CD4-positive, alpha-beta memory T cell (primary cell): ENCODE measurements at regions not wholly inside any gene's neighbourhood (a gene's known extent, or its start where the extent isn't known, plus 50 kb on each side); places are given as distances from the start of the nearest gene placed in this dataset.

Source experiments
- CTCF ChIA-PET: fragments of 350-600 bp; sonication (Branson Sonifier 250); formaldehyde crosslinking; loops from one replicate; lab custom pipeline; 2021; ENCODE audit warnings: inconsistent platforms; ENCODE audit not compliant: partially characterized antibody; lab: Charles Lee
- POLR2A ChIA-PET: fragments of 350-600 bp; sonication (Branson Sonifier 250); formaldehyde crosslinking; loops from one replicate; lab custom pipeline; 2021; ENCODE audit not compliant: partially characterized antibody; lab: Charles Lee
- DNase-seq, 5 donors: peaks; one replicate each; pipeline versions ENCODE4 v3.0.0 to v3.0.0-alpha.2; 2020 to 2022; ENCODE audit warnings: mixed read lengths in 1 of 5
- H3K27ac ChIP-seq: one replicate; pipeline ENCODE4 v1.7.0; 2013; ENCODE audit warnings: low read depth, low read length
- H3K27me3 ChIP-seq: 2 replicates; pipeline ENCODE4 v1.7.0; 2013; ENCODE audit warnings: mild to moderate bottlenecking, low read length, moderate library complexity; ENCODE audit not compliant: insufficient read depth
- H3K36me3 ChIP-seq: 2 replicates; pipeline ENCODE4 v1.7.0; 2013; ENCODE audit warnings: mild to moderate bottlenecking, low read length, moderate library complexity; ENCODE audit not compliant: insufficient read depth
- H3K4me1 ChIP-seq: 2 replicates; pipeline ENCODE4 v1.7.0; 2013; ENCODE audit warnings: mild to moderate bottlenecking, low read length, moderate library complexity; ENCODE audit not compliant: insufficient read depth
- H3K4me3 ChIP-seq, 2 donors: one replicate each; pipeline ENCODE4 v1.7.0; 2013; ENCODE audit warnings: low read length in 2 of 2, mild to moderate bottlenecking in 1 of 2
- H3K9me3 ChIP-seq, 2 donors: one replicate each; pipeline ENCODE4 v1.7.0; 2013; ENCODE audit warnings: low read length in 2 of 2, control low read depth in 1 of 2; ENCODE audit not compliant: control insufficient read depth in 1 of 2
- H3K27ac Mint-ChIP-seq, 7 donors: one replicate each; pipeline ENCODE4 v1.8.0; 2020 to 2021; ENCODE audit warnings: mixed read lengths in 7 of 7, mild to moderate bottlenecking in 6 of 7, inconsistent platforms in 3 of 7, moderate library complexity in 3 of 7
- H3K27me3 Mint-ChIP-seq, 2 donors: one replicate each; pipeline ENCODE4 v1.8.0; 2020 to 2021; ENCODE audit warnings: mixed read lengths in 2 of 2
- H3K36me3 Mint-ChIP-seq, 2 donors: one replicate each; pipeline ENCODE4 v1.8.0; 2020 to 2021; ENCODE audit warnings: mixed read lengths in 2 of 2, inconsistent platforms in 1 of 2, mild to moderate bottlenecking in 1 of 2
- H3K4me1 Mint-ChIP-seq, 4 donors: one replicate each; pipeline ENCODE4 v1.8.0; 2020 to 2021; ENCODE audit warnings: mixed read lengths in 4 of 4, mild to moderate bottlenecking in 1 of 4
- H3K4me3 Mint-ChIP-seq, 8 donors: one replicate each; pipeline ENCODE4 v1.8.0; 2020 to 2021; ENCODE audit warnings: mixed read lengths in 8 of 8, mild to moderate bottlenecking in 7 of 8, moderate library complexity in 6 of 8, inconsistent platforms in 3 of 8
- H3K9me3 Mint-ChIP-seq, 8 donors: one replicate each; pipeline ENCODE4 v1.8.0; 2020 to 2021; ENCODE audit warnings: mixed read lengths in 8 of 8, mild to moderate bottlenecking in 5 of 8, inconsistent platforms in 3 of 8, moderate library complexity in 1 of 8
- intact Hi-C: fragments of 100-400 bp; cut with micrococcal nuclease; formaldehyde crosslinking; loops from one replicate; pipeline ENCODE4 v1.15.1; 2023

DNA sequence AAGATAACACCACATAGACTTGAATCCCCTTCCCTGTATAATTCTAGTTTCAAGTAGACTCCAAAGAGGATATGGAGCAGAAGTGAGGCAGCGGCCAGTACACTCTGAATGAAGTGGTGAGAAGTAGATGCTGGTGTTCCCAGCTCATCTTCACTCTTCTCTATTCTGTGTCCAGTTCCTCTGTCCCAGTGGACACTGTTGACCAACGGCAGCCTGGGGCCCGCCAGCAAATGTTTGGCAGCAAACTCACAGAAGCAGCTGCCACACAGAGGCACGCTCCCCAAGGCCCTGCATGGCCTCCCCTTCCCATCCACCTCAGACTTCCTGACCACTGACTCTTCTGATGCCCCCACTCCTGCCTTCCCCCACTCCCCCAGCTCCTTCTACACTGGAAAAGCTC, 358.9 kb upstream of the ID4 start:
- Mint-ChIP-seq H3K9me3 (peaks cover 0 to 15% (median 4%) of the 10 kb centered on the region in 8 donors), H3K36me3 (no peaks in the 10 kb centered on the region), H3K4me1 (no peaks in the 10 kb centered on the region), H3K27me3 (no peaks in the 10 kb centered on the region), H3K4me3 (no peak overlapping the region), H3K27ac (no peak overlapping the region)
- Histone ChIP-seq H3K27me3 (no peaks in the 10 kb centered on the region), H3K36me3 (no peaks in the 10 kb centered on the region), H3K27ac (no peak overlapping the region), H3K4me3 (no peak overlapping the region), H3K4me1 (no peaks in the 10 kb centered on the region), H3K9me3 (no peaks in the 10 kb centered on the region)
- no peak for DNase-seq
- intact Hi-C loops, result no loop called here
- ChIA-PET POLR2A (no interaction called here), CTCF (no interaction called here)

DNA sequence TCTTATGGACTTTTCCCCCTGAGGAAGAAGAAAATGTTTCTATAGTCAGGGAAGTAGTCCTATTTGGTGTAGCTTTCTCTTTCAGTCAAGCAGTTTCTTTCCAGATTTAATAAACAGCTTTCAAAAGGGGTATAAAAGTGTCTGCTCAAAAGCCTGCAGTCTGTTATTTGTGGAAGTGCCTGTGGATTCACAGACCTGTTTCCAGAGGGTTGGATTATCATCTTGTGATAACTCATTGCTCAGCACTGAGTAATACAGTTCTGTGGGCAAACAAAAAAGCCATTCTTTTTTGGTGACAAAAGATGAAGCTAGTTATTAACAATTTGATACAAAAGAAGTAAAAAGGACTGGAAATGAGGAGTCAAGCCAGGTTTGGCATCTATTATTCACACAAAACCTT, 358.2 kb upstream of the ID4 start:
- H3K9me3 ChIP-seq, result no peaks in the 10 kb centered on the region
- POLR2A ChIA-PET, result no interaction called here

DNA sequence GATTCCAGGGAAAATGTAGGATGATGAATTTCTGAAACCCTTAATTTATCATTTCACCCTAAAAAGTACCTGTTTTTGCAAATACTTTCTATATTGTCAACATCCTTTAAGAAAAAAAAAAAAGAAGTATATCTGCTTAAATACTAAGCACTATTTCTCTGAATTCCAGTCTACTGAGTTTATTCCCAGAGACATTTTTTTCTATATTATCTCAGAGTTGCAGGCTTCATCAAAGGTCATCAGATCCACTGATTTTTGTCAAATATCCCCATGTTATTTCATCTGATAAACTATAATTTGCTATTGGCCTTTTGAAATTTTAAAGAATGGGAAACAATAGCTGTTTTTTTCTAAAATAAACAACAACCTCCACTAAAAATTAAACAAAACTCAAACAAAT, 357.6 kb upstream of the ID4 start:
- Histone ChIP-seq H3K27ac (no peak overlapping the region), H3K27me3 (no peaks in the 10 kb centered on the region), H3K9me3 (no peaks in the 10 kb centered on the region), H3K4me1 (no peaks in the 10 kb centered on the region), H3K36me3 (no peaks in the 10 kb centered on the region), H3K4me3 (no peak overlapping the region)
- Mint-ChIP-seq H3K27ac (no peak overlapping the region), H3K4me3 (no peak overlapping the region), H3K27me3 (no peaks in the 10 kb centered on the region), H3K4me1 (no peaks in the 10 kb centered on the region), H3K9me3 (peaks cover 0 to 15% (median 4%) of the 10 kb centered on the region in 8 donors), H3K36me3 (no peaks in the 10 kb centered on the region)
- intact Hi-C loops, result no loop called here
- POLR2A ChIA-PET, result no interaction called here
- DNase-seq, result no peak
- CTCF ChIA-PET, result interaction anchor here (1.1 kb wide), 1 partner anchor 12 kb away, joined by 3 read pairs; no protein-coding TSS in a partner anchor

More for the DNA sequence above, 358.2 kb upstream of the ID4 start:
- Mint-ChIP-seq H3K27me3 (no peaks in the 10 kb centered on the region), H3K4me3 (no peak overlapping the region), H3K4me1 (no peaks in the 10 kb centered on the region), H3K36me3 (no peaks in the 10 kb centered on the region), H3K27ac (no peak overlapping the region), H3K9me3 (peaks cover 0 to 15% (median 4%) of the 10 kb centered on the region in 8 donors)
- Histone ChIP-seq H3K36me3 (no peaks in the 10 kb centered on the region), H3K4me3 (no peak overlapping the region), H3K4me1 (no peaks in the 10 kb centered on the region), H3K27ac (no peak overlapping the region), H3K27me3 (no peaks in the 10 kb centered on the region)
- CTCF ChIA-PET, result interaction anchor here (1.1 kb wide), 1 partner anchor 11 kb away, joined by 3 read pairs; no protein-coding TSS in a partner anchor
- no peak for DNase-seq
- intact Hi-C loops, result no loop called here

DNA sequence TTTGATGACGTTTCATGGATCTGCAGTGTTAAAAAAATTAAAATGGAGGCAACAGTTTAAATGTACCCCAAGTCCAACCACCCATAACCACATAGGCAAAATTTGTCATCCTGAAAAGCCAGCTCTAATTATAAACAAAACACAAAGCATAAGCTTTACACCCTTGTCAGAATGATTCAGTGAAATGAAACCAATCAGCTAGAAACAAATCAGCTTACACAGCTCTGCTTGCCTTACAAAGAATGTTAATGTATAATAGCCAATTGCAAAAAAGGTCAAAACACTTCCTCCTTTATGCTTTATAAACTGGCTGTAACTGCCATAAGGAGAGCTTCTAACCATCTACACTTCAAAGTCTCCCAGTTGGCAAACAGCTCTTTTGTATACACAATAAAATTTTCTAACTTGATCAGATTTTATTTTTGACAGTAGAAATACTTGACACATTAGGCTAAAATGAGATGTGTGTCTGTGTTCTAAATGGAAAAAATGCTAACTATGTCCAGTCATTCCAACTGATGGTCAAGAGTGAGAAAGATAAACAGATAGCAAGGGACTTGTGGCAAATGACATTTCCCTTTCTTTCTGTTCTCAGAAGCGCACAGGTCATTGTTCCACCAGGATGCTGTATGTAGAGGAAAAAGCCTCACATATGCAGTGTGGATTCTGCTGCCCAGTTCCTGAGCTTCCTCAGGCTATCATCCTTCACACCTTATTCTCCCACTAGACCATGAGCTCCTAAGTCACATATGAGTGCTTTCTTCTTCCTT, 344.3 kb upstream of the ID4 start:
- H3K9me3 ChIP-seq, result no peaks in the 10 kb centered on the region
- H3K27me3 ChIP-seq, result no peaks in the 10 kb centered on the region
- intact Hi-C loops, result no loop called here
- Mint-ChIP-seq H3K27me3 (peaks cover 0 to 1% of the 10 kb centered on the region in 2 donors), H3K4me3 (no peak overlapping the region), H3K36me3 (no peaks in the 10 kb centered on the region), H3K27ac (no peak overlapping the region), H3K4me1 (no peaks in the 10 kb centered on the region), H3K9me3 (peaks cover 0 to 13% (median 6%) of the 10 kb centered on the region in 8 donors)
- H3K36me3 ChIP-seq, result no peaks in the 10 kb centered on the region
- DNase-seq, result no peak
- no peak overlapping the region for H3K27ac ChIP-seq
- ChIA-PET POLR2A (no interaction called here), CTCF (no interaction called here)
- H3K4me1 ChIP-seq, result no peaks in the 10 kb centered on the region
- no peak overlapping the region for H3K4me3 ChIP-seq

DNA sequence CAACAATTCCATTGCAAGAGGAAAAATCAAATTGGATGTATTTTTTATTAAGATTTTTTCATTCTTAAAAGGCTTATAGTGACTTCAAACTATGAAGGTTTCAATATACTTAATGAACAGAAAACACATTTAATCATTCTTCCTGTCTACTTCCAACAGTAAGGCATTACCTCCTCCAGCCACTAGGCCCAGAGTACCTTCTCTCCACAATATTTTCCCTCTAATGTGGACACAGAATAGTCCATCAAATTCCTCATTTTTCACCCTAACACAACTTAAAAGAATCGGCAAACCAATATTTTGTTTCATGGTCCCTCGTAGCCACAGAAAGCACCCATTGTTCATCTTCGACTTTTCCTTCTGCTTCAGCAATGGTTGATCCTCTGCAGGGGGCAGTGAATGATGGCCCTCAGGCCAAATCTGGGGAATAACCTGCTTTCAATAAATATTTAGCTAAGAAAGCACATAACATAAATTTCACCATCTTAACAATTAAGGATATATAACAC, 335.4 kb upstream of the ID4 start:
- ChIA-PET POLR2A (no interaction called here), CTCF (no interaction called here)
- H3K4me3 ChIP-seq, result no peak overlapping the region
- H3K27ac Mint-ChIP-seq, result no peak overlapping the region
- DNase-seq, result no peak
- H3K9me3 Mint-ChIP-seq, result peaks cover 0 to 24% (median 8%) of the 10 kb centered on the region in 8 donors
- H3K9me3 ChIP-seq, result peaks cover 0 to under 1% of the 10 kb centered on the region in 2 donors
- no peaks in the 10 kb centered on the region for H3K27me3 Mint-ChIP-seq
- intact Hi-C loops, result no loop called here
- H3K27me3 ChIP-seq, result no peaks in the 10 kb centered on the region
- H3K4me1 Mint-ChIP-seq, result no peaks in the 10 kb centered on the region
- no peak overlapping the region for H3K4me3 Mint-ChIP-seq
- H3K36me3 Mint-ChIP-seq, result no peaks in the 10 kb centered on the region
- H3K4me1 ChIP-seq, result no peaks in the 10 kb centered on the region
- H3K36me3 ChIP-seq, result no peaks in the 10 kb centered on the region
- H3K27ac ChIP-seq, result no peak overlapping the region

GRCh38 chr6:19502301-19502700, 334.9 kb upstream of the ID4 start:
- intact Hi-C loops, result no loop called here
- no peaks in the 10 kb centered on the region for H3K27me3 ChIP-seq
- DNase-seq, result no peak
- Mint-ChIP-seq H3K27ac (no peak overlapping the region), H3K4me3 (no peak overlapping the region), H3K4me1 (no peaks in the 10 kb centered on the region), H3K27me3 (no peaks in the 10 kb centered on the region), H3K36me3 (no peaks in the 10 kb centered on the region), H3K9me3 (peaks cover 0 to 28% (median 9%) of the 10 kb centered on the region in 8 donors)
- POLR2A ChIA-PET, result no interaction called here
- H3K4me3 ChIP-seq, result no peak overlapping the region
- no peaks in the 10 kb centered on the region for H3K36me3 ChIP-seq
- peaks cover 0 to 3% of the 10 kb centered on the region in 2 donors for H3K9me3 ChIP-seq
- no peak overlapping the region for H3K27ac ChIP-seq
- no peaks in the 10 kb centered on the region for H3K4me1 ChIP-seq
- CTCF ChIA-PET, result no interaction called here

DNA sequence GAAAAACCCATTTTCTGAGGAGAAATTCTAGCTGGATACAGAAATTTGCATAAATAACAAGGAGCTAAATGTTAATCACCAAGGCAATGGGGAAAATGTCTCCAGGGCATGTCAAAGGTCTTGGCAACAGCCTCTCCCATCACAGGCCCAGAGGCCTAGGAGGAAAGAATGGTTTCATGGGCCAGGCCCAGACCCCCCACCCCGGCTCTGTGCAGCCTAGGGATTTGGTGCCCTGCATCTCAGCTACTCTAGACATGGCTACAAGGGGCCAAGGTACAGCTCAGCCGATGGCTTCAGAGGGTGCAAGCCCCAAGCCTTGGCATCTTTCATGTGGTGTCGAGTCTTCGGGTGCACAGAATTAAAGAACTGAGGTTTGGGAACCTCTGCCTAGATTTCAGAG, 321.2 kb upstream of the ID4 start:
- H3K27me3 ChIP-seq, result no peaks in the 10 kb centered on the region
- H3K27ac ChIP-seq, result no peak overlapping the region
- Mint-ChIP-seq H3K4me1 (no peaks in the 10 kb centered on the region), H3K27me3 (no peaks in the 10 kb centered on the region), H3K4me3 (no peak overlapping the region), H3K27ac (no peak overlapping the region), H3K36me3 (no peaks in the 10 kb centered on the region), H3K9me3 (peaks cover 4 to 46% (median 21%) of the 10 kb centered on the region in 8 donors)
- peaks cover 0 to 4% of the 10 kb centered on the region in 2 donors for H3K9me3 ChIP-seq
- ChIA-PET POLR2A (no interaction called here), CTCF (no interaction called here)
- H3K4me1 ChIP-seq, result no peaks in the 10 kb centered on the region
- no peak for DNase-seq
- intact Hi-C loops, result no loop called here
- H3K4me3 ChIP-seq, result no peak overlapping the region
- H3K36me3 ChIP-seq, result no peaks in the 10 kb centered on the region
